LHCN-M2 (cell line): ENCODE measurements at regions not wholly inside any gene's neighbourhood (a gene's known extent, or its start where the extent isn't known, plus 50 kb on each side); places are given as distances from the start of the nearest gene placed in this dataset.
"Not testable (repeated sequence)": the region's sequence is repeated elsewhere in the genome, so short reads cannot be mapped to it uniquely, and the experiment has no call there.

Experiments used
- DNase-seq: peaks from one replicate; pipeline ENCODE4 v3.0.0-alpha.2; 2012; ENCODE audit warnings: low read depth

GRCh38 chr16:60279061-60279665 lies 1545.0 kb upstream of the GOT2 start:
- no peak for DNase-seq

- DNase-seq: no peak
These were observed 1540.4 kb upstream of the GOT2 start for GRCh38 chr16:60274431-60275019.

DNA sequence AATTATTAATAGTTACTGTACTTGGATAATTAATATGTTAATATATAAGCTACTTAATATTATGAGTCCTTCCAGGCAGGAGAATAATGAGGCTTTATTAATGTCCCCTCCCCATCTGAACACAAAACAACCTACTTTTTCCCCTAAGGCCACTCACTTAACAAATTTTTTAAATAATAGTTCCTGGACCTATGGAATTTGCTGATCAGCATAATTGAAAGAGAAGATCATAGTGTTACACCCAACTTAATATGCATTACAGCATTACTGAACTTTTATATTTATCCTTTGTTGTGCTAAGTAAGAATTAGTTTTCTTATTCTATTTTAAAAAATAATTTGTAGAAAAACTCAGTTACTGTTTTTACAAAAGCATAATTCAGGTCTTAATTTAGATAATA lies 1537.7 kb upstream of the GOT2 start:
- no peak for DNase-seq

- DNase-seq: no peak
These were observed 1537.1 kb upstream of the GOT2 start for GRCh38 chr16:60271025-60271771.

DNA sequence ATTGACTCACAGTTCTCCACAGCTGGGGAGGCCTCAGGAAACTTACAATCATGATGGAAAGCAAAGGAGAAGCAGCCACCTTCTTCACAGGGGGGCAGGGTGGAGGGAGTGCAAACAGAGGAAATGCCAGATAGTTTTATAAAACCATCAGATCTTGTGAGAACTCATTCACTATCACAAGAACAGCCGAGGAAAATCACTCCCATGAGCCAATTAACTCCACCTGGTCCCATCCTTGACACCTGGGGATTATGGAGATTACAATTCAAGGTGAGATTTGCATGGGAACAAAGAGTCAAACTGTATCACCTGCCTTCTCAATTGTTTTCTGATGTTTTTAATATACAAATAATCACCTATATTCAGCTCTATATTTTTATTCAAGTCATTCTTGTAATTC lies 1527.3 kb upstream of the GOT2 start:
- no peak for DNase-seq

DNA sequence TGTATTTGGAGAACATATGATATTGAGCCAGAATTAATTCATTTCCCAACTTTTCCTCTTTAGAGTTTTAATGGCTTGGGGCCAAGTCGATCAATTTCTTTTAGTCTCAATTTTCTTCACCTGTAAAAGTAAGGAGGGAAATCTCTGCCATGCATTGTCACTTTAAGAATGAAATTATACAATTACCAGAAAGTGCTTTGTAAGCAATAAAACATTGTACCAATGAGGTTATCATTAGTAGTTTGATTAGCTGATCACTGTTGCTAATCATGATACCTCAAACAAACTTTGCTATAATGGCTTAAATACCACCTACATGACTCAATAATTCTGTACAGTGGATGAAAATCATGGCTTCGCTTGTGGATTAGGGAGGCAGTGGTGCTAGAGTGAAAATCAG lies 1525.8 kb upstream of the GOT2 start:
- DNase-seq: no peak

DNA sequence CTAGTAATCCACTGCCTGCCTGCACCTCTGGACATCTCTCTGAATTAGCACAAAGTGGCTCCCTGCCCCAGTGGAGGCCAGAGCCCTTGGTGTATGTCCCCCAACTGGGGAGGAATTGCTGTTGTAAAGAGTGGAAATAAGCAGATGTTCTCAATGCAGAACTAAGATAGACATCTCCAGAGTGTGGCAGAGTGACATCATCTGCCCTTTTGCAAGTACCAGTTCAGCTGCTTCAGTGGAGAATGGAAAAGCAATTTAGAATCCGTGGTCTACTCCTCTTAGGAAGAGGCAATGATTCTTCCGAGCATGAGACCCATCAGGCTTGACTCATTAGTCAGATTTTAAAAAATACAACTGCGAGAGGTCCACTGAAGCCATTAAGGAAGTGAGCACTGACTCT lies 1512.0 kb upstream of the GOT2 start:
- no peak for DNase-seq

DNA sequence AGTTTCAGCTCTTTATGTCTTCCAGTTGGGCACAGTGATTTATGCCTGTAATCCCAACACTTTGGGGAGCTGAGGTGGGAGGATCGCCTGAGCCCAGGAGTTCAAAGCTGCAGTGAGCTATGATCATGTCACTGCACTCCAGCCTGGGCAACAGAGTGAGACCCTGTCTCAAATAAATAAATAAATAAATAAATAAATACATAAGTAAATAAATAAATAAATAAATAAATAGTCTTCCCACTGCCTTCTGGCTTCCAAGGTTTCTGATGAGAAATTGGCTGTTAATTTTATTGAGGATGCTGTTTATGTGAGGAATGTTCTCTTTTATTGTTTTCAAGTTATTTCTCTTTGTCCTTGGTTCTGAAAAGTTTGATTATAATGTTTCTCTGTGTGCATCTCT lies 1507.6 kb upstream of the GOT2 start:
- no peak for DNase-seq

- DNase-seq: peak; percentile 12
These were observed 1496.5 kb upstream of the GOT2 start for GRCh38 chr16:60230666-60231065.

- DNase-seq: no peak
These were observed 1491.4 kb upstream of the GOT2 start for GRCh38 chr16:60225541-60225940.

- DNase-seq: no peak
These were observed 1483.7 kb upstream of the GOT2 start for GRCh38 chr16:60217787-60218186.

DNA sequence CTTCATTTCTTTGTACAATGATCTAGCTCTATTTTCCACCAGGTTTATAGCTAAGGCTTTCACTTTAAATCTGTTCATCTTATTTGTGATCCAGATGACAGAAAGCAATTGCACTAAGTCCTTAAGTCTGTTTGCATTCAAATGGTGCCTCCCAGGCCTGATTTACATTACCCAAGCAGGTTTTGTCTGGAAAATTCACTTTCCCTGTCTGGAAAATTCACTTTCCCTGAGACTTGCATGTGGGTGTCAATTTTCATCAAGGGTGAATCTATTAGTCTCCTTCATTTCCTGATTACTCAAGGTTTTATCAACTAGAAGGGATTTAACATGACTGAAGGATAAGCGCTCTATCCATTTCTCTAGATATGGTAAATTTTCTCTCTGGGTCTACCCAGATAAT lies 1480.2 kb upstream of the GOT2 start:
- no peak for DNase-seq

DNA sequence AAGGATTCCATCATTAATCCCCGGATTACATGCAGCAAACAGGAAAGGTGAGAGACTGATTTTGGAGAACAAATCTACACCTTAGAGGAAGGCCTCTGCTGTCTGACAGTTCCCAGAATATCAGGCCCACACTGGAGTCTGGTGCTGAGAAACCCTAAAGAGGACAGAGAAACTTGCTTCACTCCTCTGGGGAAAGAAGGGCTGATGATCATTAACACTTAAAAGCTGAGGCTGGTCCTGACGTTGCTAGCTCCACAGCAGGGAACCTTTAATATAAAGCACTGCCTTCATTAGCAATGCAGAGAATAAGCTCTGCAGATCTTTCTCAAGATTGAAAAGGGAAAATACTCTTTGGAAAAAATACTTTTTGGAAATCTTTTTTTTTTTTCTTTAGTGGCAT lies 1472.4 kb upstream of the GOT2 start:
- DNase-seq: no peak

- DNase-seq: peak; percentile 90
These were observed 1470.1 kb upstream of the GOT2 start for GRCh38 chr16:60204181-60204580.

GRCh38 chr16:60203525-60204124 lies 1469.5 kb upstream of the GOT2 start:
- peak; percentile 45 for DNase-seq

- DNase-seq: not testable (repeated sequence)
These were observed 1466.6 kb upstream of the GOT2 start for GRCh38 chr16:60200729-60201128.

DNA sequence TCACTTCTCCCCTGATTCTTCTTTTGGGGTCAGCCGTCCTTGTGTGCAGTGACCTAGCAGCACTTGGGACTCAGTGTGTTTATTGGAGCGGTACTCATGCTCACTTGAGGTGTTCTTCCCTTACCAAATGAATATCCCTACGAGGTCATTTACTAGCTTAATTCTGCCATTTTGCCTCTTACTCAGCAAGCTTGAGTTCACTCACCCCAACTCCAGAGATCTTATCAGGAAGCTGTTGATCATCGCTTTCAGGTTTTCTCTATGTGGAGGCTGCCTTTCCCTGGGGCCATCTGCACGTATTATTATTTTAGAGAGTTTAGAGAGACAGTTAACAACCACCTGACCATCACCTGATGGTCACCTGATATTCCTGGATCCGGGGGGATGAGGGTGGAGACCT lies 1466.0 kb upstream of the GOT2 start:
- DNase-seq: no peak

DNA sequence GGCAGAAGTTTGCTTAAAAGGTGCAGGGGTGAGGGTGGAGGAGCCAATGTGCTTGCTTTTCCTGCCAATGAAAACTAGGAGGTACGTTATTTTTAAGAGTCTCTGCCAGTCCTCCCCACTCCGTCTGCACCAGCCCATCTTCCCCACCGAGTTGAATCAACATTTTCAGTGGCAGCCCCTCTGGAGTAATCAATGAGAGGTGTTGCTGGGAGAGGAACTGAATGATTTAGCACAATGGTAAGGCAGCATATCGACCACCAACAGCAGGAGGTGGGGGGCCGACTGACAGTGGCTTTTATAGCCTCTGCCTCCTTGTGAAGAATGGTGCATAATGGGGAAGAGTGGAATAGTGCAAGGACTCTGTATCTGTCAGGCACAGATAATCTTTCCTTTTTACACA lies 1465.0 kb upstream of the GOT2 start:
- DNase-seq: no peak

GRCh38 chr16:60181536-60181935 lies 1447.4 kb upstream of the GOT2 start:
- no peak for DNase-seq

DNA sequence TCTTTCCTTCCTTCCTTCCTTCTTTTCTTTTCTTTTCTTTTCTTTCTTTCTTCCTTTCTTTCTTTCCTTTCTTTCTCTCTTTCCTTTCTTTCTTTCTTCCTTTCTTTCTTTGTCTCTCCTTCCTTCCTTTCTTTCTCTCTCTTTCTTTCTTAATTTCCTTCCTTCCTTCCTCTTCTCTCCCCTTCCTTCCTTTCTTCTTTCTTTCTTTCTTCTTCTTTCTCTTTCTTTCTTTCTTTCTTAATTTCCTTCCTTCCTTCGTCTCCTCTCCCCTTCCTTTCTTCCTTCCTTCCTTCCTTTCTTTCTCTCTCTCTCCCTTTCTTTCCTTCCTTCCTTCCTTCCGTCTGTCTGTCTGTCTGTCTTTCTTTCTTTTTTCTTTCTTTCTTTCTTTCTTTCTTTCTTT lies 1446.5 kb upstream of the GOT2 start:
- no peak for DNase-seq

DNA sequence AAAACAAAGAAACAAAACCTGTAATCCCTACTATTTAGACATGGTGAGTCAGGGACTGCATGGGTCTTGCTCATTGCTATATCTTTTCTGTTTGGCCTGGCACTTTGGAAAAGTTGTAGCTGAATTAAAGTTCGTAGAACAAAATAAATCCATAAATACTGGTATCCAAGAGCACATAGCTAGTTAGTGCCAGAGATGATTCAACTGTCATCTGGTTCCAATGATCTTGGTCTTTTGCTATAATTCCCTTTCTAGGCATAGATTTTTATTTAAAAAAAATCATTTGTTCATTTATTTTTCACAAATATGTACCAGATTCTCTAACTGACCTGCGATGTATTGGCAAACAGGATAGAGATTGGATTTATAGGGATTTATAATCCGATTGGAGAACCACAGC lies 1436.1 kb upstream of the GOT2 start:
- no peak for DNase-seq

DNA sequence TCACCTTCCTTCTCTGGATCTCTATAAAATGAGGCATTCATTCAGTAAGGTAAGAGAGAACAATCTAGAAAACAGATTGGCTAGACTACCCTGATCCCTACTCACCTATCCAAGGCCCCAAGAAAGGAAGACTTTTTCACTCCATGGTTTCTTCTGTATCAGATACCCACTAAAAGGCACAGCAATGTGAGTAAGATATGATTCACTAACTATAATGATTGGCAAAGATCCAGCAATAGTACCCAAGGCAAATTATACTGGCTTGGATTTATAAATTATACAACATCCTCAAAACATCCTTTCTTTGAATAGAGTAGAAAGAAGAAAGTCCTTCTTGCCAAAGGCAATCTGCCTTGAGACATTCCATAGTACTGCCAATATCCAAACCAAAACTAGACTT lies 1432.0 kb upstream of the GOT2 start:
- DNase-seq: peak; percentile 41

DNA sequence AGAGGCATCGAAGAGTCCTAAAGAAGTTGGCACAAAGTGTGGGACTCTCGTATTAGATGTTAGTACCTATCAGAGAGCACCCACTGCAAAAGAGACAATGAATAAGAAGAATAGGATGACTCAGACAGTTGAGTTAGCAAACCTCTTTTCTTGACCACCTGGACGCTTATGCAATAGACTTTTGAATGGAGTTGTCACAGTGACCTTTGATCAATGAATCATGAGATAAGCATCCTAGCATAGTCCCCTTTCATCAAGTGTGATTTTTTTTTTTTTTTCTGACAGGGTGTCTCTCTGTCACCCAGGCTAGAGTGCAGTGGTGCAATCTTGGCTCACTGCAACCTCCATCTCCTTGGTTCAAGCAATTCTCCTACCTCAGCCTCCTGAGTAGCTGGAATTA lies 1417.9 kb upstream of the GOT2 start:
- no peak for DNase-seq
